GM12878 (cell line): ENCODE measurements at regions not wholly inside any gene's neighbourhood (a gene's known extent, or its start where the extent isn't known, plus 50 kb on each side); places are given as distances from the start of the nearest gene placed in this dataset.

Experiments used
- ATAC-seq: fragments of 200-7000 bp; cut with Tn5 transposase; 3 replicates; pipeline ENCODE4 v1.9.1; 2020; ENCODE audit warnings: mild to moderate bottlenecking, moderate library complexity
- BruUV-seq: library from RNA; stranded (reverse); fragments of 400-500 nt; replicated peaks from 2 replicates; lab custom pipeline; 2021; lab: Mats Ljungman, UMichigan
- CTCF ChIA-PET: fragments of 300-600 bp; sonication (Branson Sonifier 250); formaldehyde crosslinking; extraction: SDS; loops from one replicate; lab custom pipeline; 2021; ENCODE audit warnings: inconsistent platforms; lab: Yijun Ruan, JAX
- POLR2A ChIA-PET: fragments of 350-600 bp; formaldehyde crosslinking; extraction: SDS; loops from one replicate; lab custom pipeline; 2021; ENCODE audit warnings: inconsistent platforms; lab: Charles Lee
- RAD21 ChIA-PET: fragments of 300-600 bp; sonication (Branson Sonifier 250); formaldehyde crosslinking; loops from one replicate; lab custom pipeline; 2023; ENCODE audit warnings: antibody characterized with exemption; ENCODE audit not compliant: unreplicated experiment; lab: Charles Lee
- SMC1A ChIA-PET: fragments of 300-600 bp; sonication (Branson Sonifier 250); formaldehyde crosslinking; loops from one replicate; lab custom pipeline; 2023; ENCODE audit not compliant: unreplicated experiment, uncharacterized antibody; lab: Charles Lee
- DNase-seq: peaks from one replicate; pipeline ENCODE4 v3.0.0-alpha.2; 2011; ENCODE audit warnings: low read depth, low spot score
- FAIRE-seq: peaks from 3 replicates; lab custom pipeline; 2011; peaks lifted over from hg19 to GRCh38; lab: Jason Lieb, UNC
- H2AFZ ChIP-seq: 2 replicates; pipeline ENCODE4 v1.6.0; 2011; ENCODE audit warnings: low read depth, low read length, control low read depth; ENCODE audit not compliant: control insufficient read depth
- H3K27ac ChIP-seq: 2 replicates; pipeline ENCODE4 v1.5.1; 2011; ENCODE audit warnings: control low read depth; ENCODE audit not compliant: control insufficient read depth, insufficient read depth
- H3K27me3 ChIP-seq, 2 experiments: replicated peaks in 1 of 2; 2 replicates each; pipeline versions ENCODE4 v1.6.0 to v1.6.1; 2011; ENCODE audit warnings: low read length in 1 of 2; ENCODE audit not compliant: control insufficient read depth in 2 of 2, insufficient read depth in 2 of 2
- H3K36me3 ChIP-seq, 2 experiments: 2 replicates each; pipeline ENCODE4 v1.5.1; 2011; ENCODE audit warnings: low read length in 1 of 2; ENCODE audit not compliant: control insufficient read depth in 2 of 2, insufficient read depth in 2 of 2
- H3K4me1 ChIP-seq: 2 replicates; pipeline ENCODE4 v1.6.1; 2011; ENCODE audit warnings: mild to moderate bottlenecking, low read length, moderate library complexity, mixed read lengths; ENCODE audit not compliant: control insufficient read depth, insufficient read depth
- H3K4me2 ChIP-seq: 2 replicates; pipeline ENCODE4 v1.6.0; 2011; ENCODE audit warnings: control low read depth; ENCODE audit not compliant: control insufficient read depth, insufficient read depth
- H3K4me3 ChIP-seq: fragments of 200-600 bp; sonication (generic); 2 replicates; pipeline ENCODE4 v1.5.1; 2016
- H3K79me2 ChIP-seq: 2 replicates; pipeline ENCODE4 v1.6.0; 2011; ENCODE audit warnings: low read length; ENCODE audit not compliant: control insufficient read depth, insufficient read depth
- H3K9ac ChIP-seq: 2 replicates; pipeline ENCODE4 v1.8.0; 2011; ENCODE audit warnings: low read length, control low read depth, mixed read lengths; ENCODE audit not compliant: control insufficient read depth, insufficient read depth
- H3K9me3 ChIP-seq: replicated peaks from 3 replicates; pipeline ENCODE4 v1.5.1; 2011; ENCODE audit warnings: mild to moderate bottlenecking, low read length; ENCODE audit not compliant: control insufficient read depth, insufficient read depth
- H4K20me1 ChIP-seq: 2 replicates; pipeline ENCODE4 v1.6.0; 2011; ENCODE audit not compliant: control insufficient read depth, insufficient read depth
- CHD4 ChIP-seq: fragments of 200-600 bp; sonication (generic); IDR thresholded peaks from 2 replicates; pipeline ENCODE4 v1.6.1; 2016; ENCODE audit warnings: mild to moderate bottlenecking
- E2F8 ChIP-seq: fragments of 450-650 bp; IDR thresholded peaks from 2 replicates; pipeline ENCODE4 v1.6.1; 2018; ENCODE audit warnings: mild to moderate bottlenecking, low read depth, moderate library complexity; ENCODE audit not compliant: partially characterized antibody
- PBX3 ChIP-seq: IDR thresholded peaks from 2 replicates; pipeline ENCODE4 v1.6.1; 2011; ENCODE audit warnings: mild to moderate bottlenecking, low read depth, low read length, moderate library complexity; ENCODE audit not compliant: insufficient replicate concordance
- SP1 ChIP-seq: IDR thresholded peaks from one replicate; pipeline ENCODE4 v1.6.1; 2011; ENCODE audit warnings: low read depth, low read length
- WGBS: methylation state at CpG from one replicate; pipeline ENCODE4 v1.1.6; 2016; ENCODE audit warnings: low lambda C conversion rate; ENCODE audit not compliant: insufficient replicate concordance, insufficient coverage; ENCODE audit errors: missing lambda C conversion rate; 5-methylcytosine and 5-hydroxymethylcytosine counted together
- in situ Hi-C: fragments of 300-500 bp; cut with MboI; formaldehyde crosslinking; loops from 9 replicates; pipeline ENCODE4 v1.14.3; 2018; ENCODE audit warnings: mixed read lengths
- intact Hi-C: fragments of 100-400 bp; cut with micrococcal nuclease; formaldehyde crosslinking; loops from one replicate; pipeline ENCODE4 v1.14.2; 2022; ENCODE audit not compliant: unreplicated experiment

GRCh38 chr20:6941571-6941970 lies 174.1 kb downstream of the BMP2 start:
- ChIA-PET RAD21 (interaction anchor here (1.0 to 3.9 kb wide), 5 partner anchors 104 to 344 kb away, joined by 3 to 18 read pairs (median 6); no protein-coding TSS in a partner anchor), POLR2A (interaction anchor here (1.1 kb wide), 1 partner anchor 110 kb away, joined by 3 read pairs; no protein-coding TSS in a partner anchor), SMC1A (interaction anchor here (0.8 to 6.6 kb wide), 8 partner anchors 21 to 344 kb away, joined by 3 to 55 read pairs (median 4); no protein-coding TSS in a partner anchor), CTCF (interaction anchor here (1.0 to 5.7 kb wide), 7 partner anchors 27 to 344 kb away, joined by 3 to 118 read pairs (median 6); no protein-coding TSS in a partner anchor)
- no peak for FAIRE-seq
- no peaks in the 10 kb centered on the region for H4K20me1 ChIP-seq
- no peaks in the 10 kb centered on the region for H3K36me3 ChIP-seq
- no peak overlapping the region for H3K4me2 ChIP-seq
- no peak overlapping the region for H3K27ac ChIP-seq
- no peaks in the 10 kb centered on the region for H3K79me2 ChIP-seq
- ATAC-seq, result no peak
- no TSS peak for BruUV-seq
- 5% methylated on average over 2 of the region's 2 CpGs for WGBS
- in situ Hi-C loops, result no loop called here
- no peaks in the 10 kb centered on the region for H3K27me3 ChIP-seq
- intact Hi-C loops, result loop anchor here (2.0 to 10.0 kb wide), 2 partner anchors 175 to 357 kb away; partner anchors contain the start of gene BMP2
- no peaks in the 10 kb centered on the region for H3K4me1 ChIP-seq
- TF ChIP-seq PBX3, result no peak
- TF ChIP-seq SP1, result no peak
- no peak for TF ChIP-seq E2F8
- TF ChIP-seq CHD4, result no peak
- H3K9ac ChIP-seq, result no peak overlapping the region
- no peak overlapping the region for H3K4me3 ChIP-seq
- DNase-seq, result no peak
- H2AFZ ChIP-seq, result no peak overlapping the region
- H3K9me3 ChIP-seq, result no peaks in the 10 kb centered on the region
